ENCODE measurements at regions not wholly inside any gene's neighbourhood (a gene's known extent, or its start where the extent isn't known, plus 50 kb on each side); places are given as distances from the start of the nearest gene placed in this dataset.

- peak; percentile 21 for DNase-seq (ENCODE audit: low read depth)
Measured at GRCh38 chr10:79001082-79001885, 67.5 kb upstream of the ZMIZ1 start.

DNA sequence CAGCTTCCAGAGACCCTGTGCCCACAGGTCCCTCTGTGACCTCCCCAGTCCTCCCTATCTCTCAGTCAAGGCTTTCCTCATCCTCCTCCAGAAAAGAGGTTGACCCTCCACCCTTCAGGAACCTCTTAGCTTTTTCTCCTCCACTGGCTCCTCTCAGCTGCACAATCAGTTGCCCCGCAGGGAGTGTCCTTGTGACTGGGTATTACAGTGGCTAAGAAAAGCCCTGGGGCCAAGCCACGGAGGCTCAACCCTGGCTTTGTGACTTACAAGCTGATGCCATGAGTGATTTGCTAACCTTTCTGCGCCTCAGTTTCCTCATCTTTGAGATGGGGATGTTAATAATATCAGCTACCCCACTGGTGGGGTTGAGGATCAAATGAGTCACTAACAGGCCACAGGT is 66.4 kb upstream of the ZMIZ1 start:
- DNase-seq (ENCODE audit: low read depth), result no peak

GRCh38 chr10:79003183-79004100 is 65.3 kb upstream of the ZMIZ1 start:
- no peak for DNase-seq (ENCODE audit: low read depth)

DNA sequence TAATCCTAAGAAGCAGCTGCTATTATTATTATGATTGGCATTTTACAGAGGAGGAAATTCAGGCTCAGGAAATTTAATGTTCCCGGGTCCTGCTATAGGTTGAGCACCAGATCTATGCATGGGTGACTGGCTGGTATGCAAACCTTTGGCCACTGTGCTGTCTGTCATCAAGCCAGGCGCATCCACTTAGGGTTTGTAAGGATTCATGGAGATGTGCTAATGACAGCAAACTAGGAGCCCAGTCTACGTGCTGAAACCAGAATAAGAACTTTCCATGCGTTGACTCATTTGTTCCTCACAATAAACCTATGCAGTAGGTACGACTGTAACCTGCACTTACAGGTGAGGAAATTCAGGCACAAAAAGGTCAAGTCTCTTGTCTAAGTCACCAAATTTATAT is 64.5 kb upstream of the ZMIZ1 start:
- DNase-seq (ENCODE audit: low read depth), result no peak

DNA sequence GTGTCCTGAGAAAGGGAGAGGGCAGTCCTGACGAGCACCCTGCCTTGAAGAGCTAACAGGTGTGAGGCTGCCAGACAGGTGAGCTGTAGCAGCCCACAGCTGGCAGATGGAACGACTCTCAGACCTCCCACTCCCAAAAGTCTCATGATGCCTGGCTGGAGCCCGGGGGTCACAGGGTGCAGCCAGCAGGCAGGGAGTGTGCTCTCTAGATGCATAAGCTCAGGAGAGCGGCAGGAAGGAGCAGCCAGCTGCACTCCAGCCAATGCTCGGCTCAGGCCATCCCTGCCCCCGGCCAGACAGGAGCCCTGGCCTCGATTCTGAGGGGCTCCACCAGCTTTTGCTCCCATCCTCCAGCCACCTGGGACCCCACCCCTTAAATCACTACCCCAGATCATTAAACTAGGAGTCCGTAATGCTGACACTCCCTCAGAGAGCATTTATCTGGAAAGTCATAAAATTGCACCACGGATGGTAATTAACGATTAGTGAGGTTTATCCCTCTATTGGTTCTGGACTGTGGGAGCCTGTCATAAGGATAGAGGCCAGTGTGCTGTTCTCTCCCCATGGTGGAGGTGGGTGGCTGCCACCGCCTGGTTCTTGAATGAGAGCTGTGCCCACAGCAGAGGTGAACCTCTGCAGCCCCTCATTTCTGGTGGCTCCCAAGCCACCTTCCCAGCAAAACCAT is 63.5 kb upstream of the ZMIZ1 start:
- no peak for DNase-seq (ENCODE audit: low read depth)

DNA sequence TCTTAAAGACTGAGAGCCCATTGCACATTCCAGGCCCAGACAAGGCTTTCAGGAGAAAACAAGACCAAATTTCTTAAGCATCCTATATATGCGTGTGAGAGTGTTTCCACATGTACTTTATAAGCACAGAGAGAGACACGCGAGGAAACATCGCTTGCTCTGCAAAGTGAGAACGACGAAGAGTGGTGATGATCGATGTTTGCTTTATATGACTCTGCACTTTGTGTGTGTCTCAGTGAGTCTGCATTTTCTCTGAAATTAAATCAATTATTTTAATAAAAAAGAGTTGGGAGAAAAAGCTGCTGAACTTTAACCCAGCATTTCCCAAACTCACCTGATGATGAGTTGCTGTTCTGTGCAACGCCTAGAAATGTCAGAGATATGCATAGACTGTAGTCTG is 61.7 kb upstream of the ZMIZ1 start:
- no peak for DNase-seq (ENCODE audit: low read depth)

DNA sequence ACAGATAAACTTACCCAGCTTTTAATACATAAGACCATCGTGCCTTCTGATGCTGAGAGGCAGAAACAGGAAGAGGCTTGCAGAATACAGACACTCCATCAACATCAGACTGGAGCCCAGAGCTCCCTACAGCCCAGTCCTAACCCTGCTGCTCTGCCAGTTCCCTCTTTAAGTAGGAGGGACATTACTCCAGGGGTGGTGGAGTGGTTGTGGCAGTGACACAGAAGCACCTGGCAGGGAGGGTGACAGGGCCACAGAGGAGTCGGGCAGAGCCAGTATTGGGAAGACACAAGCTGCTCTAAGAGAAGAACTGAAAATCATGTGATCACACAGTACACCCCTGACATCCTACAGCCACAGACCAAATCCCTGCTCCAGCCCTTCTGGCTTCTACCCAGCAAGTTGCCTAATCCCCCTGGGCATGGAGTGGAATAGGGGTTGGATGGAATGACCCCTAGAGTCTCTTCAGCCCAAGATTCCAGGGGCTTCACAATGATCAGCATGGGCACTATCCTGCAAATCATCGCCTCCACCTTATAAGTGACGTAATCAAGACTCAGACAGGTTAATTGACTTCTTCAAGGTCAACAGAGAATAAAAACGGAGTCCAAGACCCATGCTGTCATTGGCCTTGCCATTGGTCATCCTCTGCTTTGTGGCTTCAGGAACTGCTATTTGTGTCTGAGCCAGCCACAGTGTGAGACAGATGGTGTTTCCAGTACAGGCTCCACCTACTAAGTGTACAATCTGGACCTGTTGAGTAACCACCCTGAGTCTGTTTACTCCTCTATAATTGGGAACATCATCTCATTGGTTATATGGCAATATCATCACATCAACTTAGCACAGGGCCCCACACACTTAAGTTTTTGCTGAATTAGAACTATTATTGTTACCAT is 61.1 kb upstream of the ZMIZ1 start:
- no peak for DNase-seq (ENCODE audit: low read depth)

GRCh38 chr10:79009145-79009544 is 59.6 kb upstream of the ZMIZ1 start:
- no peak for DNase-seq (ENCODE audit: low read depth)

- DNase-seq (ENCODE audit: low read depth), result no peak
Measured at GRCh38 chr10:79012567-79012966, 56.2 kb upstream of the ZMIZ1 start.

DNA sequence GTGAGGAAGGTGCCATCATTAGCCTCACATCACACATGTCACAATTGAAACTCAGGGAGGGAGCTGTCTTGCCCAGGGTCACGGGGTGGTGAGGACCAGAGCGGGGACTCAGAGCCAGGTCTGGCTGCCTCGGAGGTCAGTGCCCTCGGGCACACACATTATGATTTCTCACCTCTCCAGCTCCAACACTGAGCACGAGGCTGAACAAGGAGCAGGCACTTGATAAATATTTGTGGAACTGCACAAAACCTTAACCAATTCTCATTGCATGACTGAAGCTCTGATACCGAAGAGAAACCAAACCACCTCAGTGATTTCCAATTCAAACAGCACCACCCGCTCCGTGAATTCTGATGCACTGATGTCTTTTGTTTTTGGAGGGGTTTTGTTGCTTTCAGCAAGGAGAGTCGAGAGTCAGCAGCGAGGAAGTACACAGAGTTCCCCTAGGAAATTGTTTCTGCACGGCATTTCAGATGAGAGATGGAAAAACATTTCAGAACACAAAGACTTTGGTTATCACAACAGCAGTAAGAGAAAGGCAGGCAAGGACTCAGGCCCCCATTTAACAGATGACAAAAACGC is 55.3 kb upstream of the ZMIZ1 start:
- DNase-seq (ENCODE audit: low read depth), result no peak

DNA sequence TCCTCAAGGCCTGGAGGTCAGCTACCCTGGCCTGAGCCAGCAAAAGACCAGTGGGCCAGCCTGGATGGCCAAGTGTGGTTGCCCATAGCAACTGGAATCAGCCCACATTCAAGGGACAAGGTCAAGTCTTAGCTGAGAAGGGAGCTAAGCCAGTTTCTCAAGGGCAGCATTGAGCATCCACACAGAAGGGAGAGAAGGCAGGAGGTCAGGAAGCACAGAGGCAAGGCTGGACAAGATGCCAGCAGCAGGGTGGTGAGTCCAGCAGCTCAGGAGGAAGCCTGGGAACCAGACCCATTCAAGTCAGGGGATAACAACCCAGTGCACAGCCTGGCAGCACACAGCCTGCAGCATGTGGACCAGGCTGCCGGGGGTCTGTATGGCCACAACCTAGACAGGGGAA is 54.0 kb upstream of the ZMIZ1 start:
- DNase-seq (ENCODE audit: low read depth), result no peak

DNA sequence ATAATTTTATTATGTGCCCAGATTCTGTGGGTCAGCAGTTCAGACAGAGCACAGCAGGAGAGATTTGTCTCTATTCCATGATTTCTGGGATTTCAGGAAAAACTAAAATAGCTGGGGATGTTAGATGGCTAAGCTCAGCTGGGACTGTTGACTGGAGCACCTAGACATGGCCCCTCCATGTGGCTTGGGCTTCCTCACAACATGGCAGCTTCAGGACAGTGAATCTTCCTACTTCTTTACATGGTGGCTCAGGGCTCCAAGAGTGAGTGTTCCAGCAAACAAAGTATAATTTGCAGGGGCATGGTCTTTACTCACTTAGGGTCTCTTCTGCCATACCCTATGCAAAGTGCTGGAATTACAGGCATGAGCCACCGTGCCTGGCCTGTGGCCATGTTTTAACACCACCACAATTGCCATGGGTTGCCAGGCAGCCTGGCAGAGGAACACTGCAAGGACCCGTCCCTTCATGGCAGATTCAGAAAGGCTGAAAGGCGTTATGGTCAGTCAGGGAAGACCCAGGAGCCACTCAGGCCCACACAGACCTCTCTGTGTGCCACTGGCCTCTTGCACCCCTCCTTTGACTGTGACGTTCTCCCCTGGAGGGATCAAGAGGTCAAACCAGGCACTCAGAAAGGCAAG is 50.8 kb upstream of the ZMIZ1 start:
- no peak for DNase-seq (ENCODE audit: low read depth)

- peak; percentile 38 for DNase-seq (ENCODE audit: low read depth)
Measured at GRCh38 chr10:79018521-79019011, 50.2 kb upstream of the ZMIZ1 start.

All from Daoy (cell line).